Neural cell (in vitro differentiated cells): ENCODE measurements at regions not wholly inside any gene's neighbourhood (a gene's known extent, or its start where the extent isn't known, plus 50 kb on each side); places are given as distances from the start of the nearest gene placed in this dataset.

ENCODE experiments used
- H2AFZ ChIP-seq: fragments of 200-600, 300-800 bp; sonication (generic), shearing (Covaris generic); 2 replicates; pipeline ENCODE4 v1.6.0; 2014; ENCODE audit warnings: low read depth, mild to moderate bottlenecking, antibody characterized with exemption, low read length, moderate library complexity
- H3F3A ChIP-seq: fragments of 200-600 bp; shearing (Covaris generic); 2 replicates; pipeline ENCODE4 v1.6.1; 2016; ENCODE audit warnings: mild to moderate bottlenecking, moderate library complexity, mixed read lengths, antibody characterized with exemption, low read length; ENCODE audit not compliant: insufficient read depth, poor library complexity, severe bottlenecking
- H3K27ac ChIP-seq: fragments of 200-600, 300-800 bp; sonication (generic), shearing (Covaris generic); 2 replicates; pipeline ENCODE4 v1.5.1; 2014; ENCODE audit warnings: mild to moderate bottlenecking, low read length, moderate library complexity
- H3K27me3 ChIP-seq: fragments of 300-800, 200-600 bp; sonication (generic), shearing (Covaris generic); 2 replicates; pipeline ENCODE4 v1.6.0; 2014; ENCODE audit warnings: mild to moderate bottlenecking, low read depth, low read length, moderate library complexity; ENCODE audit not compliant: insufficient read depth
- H3K36me3 ChIP-seq: fragments of 300-800, 200-600 bp; sonication (generic), shearing (Covaris generic); 2 replicates; pipeline ENCODE4 v1.5.1; 2014; ENCODE audit warnings: mild to moderate bottlenecking, antibody characterized with exemption, low read length, moderate library complexity; ENCODE audit not compliant: insufficient read depth
- H3K4me2 ChIP-seq: fragments of 300-800, 200-600 bp; sonication (generic), shearing (Covaris generic); 2 replicates; pipeline ENCODE4 v1.6.0; 2014; ENCODE audit warnings: mild to moderate bottlenecking, low read length
- H3K4me3 ChIP-seq: fragments of 300-800, 200-600 bp; sonication (generic), shearing (Covaris generic); 2 replicates; pipeline ENCODE4 v1.5.1; 2014; ENCODE audit warnings: mild to moderate bottlenecking, low read length, moderate library complexity
- H3K79me2 ChIP-seq: fragments of 200-600 bp; shearing (Covaris generic); replicated peaks from 2 replicates; pipeline ENCODE4 v1.6.0; 2014; ENCODE audit warnings: mild to moderate bottlenecking, low read length, moderate library complexity; ENCODE audit not compliant: insufficient read depth
- H3K9ac ChIP-seq: fragments of 300-800, 200-600 bp; sonication (generic), shearing (Covaris generic); 2 replicates; pipeline ENCODE4 v1.6.1; 2016; ENCODE audit warnings: mild to moderate bottlenecking, low read length, mixed read lengths
- H3K9me2 ChIP-seq: fragments of 200-600 bp; shearing (Covaris generic); 2 replicates; pipeline ENCODE4 v1.6.1; 2016; ENCODE audit warnings: mild to moderate bottlenecking, low read length, mixed read lengths; ENCODE audit not compliant: insufficient read depth
- H3K9me3 ChIP-seq: fragments of 200-600, 300-800 bp; sonication (generic), shearing (Covaris generic); 2 replicates; pipeline ENCODE4 v1.6.1; 2016; ENCODE audit warnings: mild to moderate bottlenecking, mixed run types, low read length, moderate library complexity, mixed read lengths
- H4K20me1 ChIP-seq: fragments of 200-600 bp; shearing (Covaris generic); 2 replicates; pipeline ENCODE4 v1.6.1; 2016; ENCODE audit warnings: mild to moderate bottlenecking, mixed run types; ENCODE audit not compliant: insufficient read depth
- CTCF ChIP-seq: fragments of 450-650 bp; IDR thresholded peaks from 2 replicates; pipeline ENCODE4 v1.5.1; 2014; ENCODE audit warnings: antibody characterized with exemption, mild to moderate bottlenecking, moderate library complexity; ENCODE audit not compliant: poor library complexity, severe bottlenecking
- EP300 ChIP-seq: fragments of 450-650 bp; conservative IDR thresholded peaks from 2 replicates; pipeline ENCODE4 v1.6.1; 2014; ENCODE audit warnings: antibody characterized with exemption, mild to moderate bottlenecking, moderate library complexity; ENCODE audit not compliant: poor library complexity, severe bottlenecking
- EZH2 ChIP-seq: fragments of 200-600, 300-800 bp; shearing (Covaris generic), sonication (generic); IDR thresholded peaks from 2 replicates; pipeline ENCODE4 v1.6.1; 2014; ENCODE audit warnings: antibody characterized with exemption, low read length, borderline replicate concordance, mild to moderate bottlenecking; ENCODE audit not compliant: insufficient read depth, poor library complexity, severe bottlenecking
- MXI1 ChIP-seq: fragments of 450-650 bp; conservative IDR thresholded peaks from 2 replicates; pipeline ENCODE4 v1.6.1; 2014; ENCODE audit warnings: antibody characterized with exemption, mild to moderate bottlenecking; ENCODE audit not compliant: poor library complexity, severe bottlenecking
- POLR2AphosphoS5 ChIP-seq: IDR thresholded peaks from 2 replicates; pipeline ENCODE4 v1.6.1; 2012
- RAD21 ChIP-seq: fragments of 450-650 bp; conservative IDR thresholded peaks from 2 replicates; pipeline ENCODE4 v1.6.1; 2014; ENCODE audit warnings: antibody characterized with exemption, mild to moderate bottlenecking, moderate library complexity
- SMC3 ChIP-seq: fragments of 450-650 bp; conservative IDR thresholded peaks from 2 replicates; pipeline ENCODE4 v1.6.1; 2014; ENCODE audit warnings: antibody characterized with exemption, mild to moderate bottlenecking, moderate library complexity; ENCODE audit not compliant: poor library complexity
- TAF1 ChIP-seq: IDR thresholded peaks from 2 replicates; pipeline ENCODE4 v1.6.1; 2012; ENCODE audit warnings: low read depth
- TF ChIP-seq, protein P1 (sequence below): IDR thresholded peaks from 2 replicates; pipeline ENCODE4 v1.6.1; 2012; ENCODE audit warnings: borderline replicate concordance

DNA sequence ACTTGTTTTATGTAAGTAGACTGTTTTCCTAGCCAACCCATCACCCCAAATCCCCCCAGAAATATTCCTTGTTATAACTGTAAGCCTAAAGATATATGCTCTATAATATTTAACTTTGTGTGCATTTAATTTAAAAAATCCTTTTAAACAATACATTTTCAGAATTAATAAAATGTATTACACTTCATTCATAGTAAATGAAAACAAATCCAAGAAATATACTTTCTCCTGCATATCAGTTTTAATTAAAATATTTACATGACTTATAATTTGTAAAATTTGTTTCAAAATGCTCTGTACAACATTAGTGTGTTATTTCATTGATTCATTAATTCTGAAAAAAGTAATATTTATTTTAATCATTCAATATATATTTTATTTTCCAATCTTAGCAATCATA lies 669.1 kb upstream of the PCDH20 start:
- Histone ChIP-seq H3K79me2 (no peaks in the 10 kb centered on the region), H3K4me3 (no peak overlapping the region), H3K4me2 (no peak overlapping the region), H3K27me3 (no peaks in the 10 kb centered on the region), H3K9me3 (no peaks in the 10 kb centered on the region), H3K9ac (no peak overlapping the region), H3K9me2 (no peaks in the 10 kb centered on the region), H3K27ac (no peak overlapping the region), H3K36me3 (no peaks in the 10 kb centered on the region), H4K20me1 (no peaks in the 10 kb centered on the region), H2AFZ (no peak overlapping the region), H3F3A (no peaks in the 10 kb centered on the region)
- TF ChIP-seq CTCF (no peak), MXI1 (no peak), EP300 (no peak), RAD21 (no peak), TAF1 (no peak), POLR2AphosphoS5 (no peak), SMC3 (no peak), EZH2 (no peak)
- TF ChIP-seq, protein P1, sequence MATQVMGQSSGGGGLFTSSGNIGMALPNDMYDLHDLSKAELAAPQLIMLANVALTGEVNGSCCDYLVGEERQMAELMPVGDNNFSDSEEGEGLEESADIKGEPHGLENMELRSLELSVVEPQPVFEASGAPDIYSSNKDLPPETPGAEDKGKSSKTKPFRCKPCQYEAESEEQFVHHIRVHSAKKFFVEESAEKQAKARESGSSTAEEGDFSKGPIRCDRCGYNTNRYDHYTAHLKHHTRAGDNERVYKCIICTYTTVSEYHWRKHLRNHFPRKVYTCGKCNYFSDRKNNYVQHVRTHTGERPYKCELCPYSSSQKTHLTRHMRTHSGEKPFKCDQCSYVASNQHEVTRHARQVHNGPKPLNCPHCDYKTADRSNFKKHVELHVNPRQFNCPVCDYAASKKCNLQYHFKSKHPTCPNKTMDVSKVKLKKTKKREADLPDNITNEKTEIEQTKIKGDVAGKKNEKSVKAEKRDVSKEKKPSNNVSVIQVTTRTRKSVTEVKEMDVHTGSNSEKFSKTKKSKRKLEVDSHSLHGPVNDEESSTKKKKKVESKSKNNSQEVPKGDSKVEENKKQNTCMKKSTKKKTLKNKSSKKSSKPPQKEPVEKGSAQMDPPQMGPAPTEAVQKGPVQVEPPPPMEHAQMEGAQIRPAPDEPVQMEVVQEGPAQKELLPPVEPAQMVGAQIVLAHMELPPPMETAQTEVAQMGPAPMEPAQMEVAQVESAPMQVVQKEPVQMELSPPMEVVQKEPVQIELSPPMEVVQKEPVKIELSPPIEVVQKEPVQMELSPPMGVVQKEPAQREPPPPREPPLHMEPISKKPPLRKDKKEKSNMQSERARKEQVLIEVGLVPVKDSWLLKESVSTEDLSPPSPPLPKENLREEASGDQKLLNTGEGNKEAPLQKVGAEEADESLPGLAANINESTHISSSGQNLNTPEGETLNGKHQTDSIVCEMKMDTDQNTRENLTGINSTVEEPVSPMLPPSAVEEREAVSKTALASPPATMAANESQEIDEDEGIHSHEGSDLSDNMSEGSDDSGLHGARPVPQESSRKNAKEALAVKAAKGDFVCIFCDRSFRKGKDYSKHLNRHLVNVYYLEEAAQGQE = no peak

DNA sequence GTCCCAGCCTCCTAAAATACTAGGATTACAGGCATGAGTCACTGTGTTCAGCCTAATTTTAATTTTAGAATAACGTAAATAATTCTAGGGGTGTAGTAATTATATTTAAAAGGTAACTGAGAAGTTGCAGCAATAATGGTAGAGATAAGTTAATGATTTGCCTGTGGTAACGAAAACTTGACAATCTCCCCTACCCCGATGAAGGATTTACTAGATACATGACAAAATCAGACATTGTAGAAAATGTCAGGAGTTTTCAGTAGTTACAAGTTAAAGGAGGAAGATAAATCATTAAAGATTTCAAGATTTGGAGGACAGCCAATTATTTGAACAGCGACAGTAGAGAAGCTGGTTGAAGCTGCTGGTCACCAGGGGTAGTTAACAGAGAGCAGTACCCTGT lies 652.2 kb upstream of the PCDH20 start:
- H3K9me3 ChIP-seq = no peaks in the 10 kb centered on the region

More for the DNA sequence above, 652.2 kb upstream of the PCDH20 start:
- Histone ChIP-seq H3K27me3 (no peaks in the 10 kb centered on the region), H3K4me2 (no peak overlapping the region), H3F3A (no peaks in the 10 kb centered on the region), H3K4me3 (no peak overlapping the region), H2AFZ (no peak overlapping the region), H3K79me2 (no peaks in the 10 kb centered on the region), H3K9ac (no peak overlapping the region), H4K20me1 (no peaks in the 10 kb centered on the region), H3K9me2 (no peaks in the 10 kb centered on the region), H3K27ac (no peak overlapping the region), H3K36me3 (no peaks in the 10 kb centered on the region)
- no peak for TF ChIP-seq POLR2AphosphoS5
- TF ChIP-seq CTCF = no peak
- no peak for TF ChIP-seq EZH2
- no peak for TF ChIP-seq SMC3
- TF ChIP-seq, protein P1 = no peak
